Astrocyte of the cerebellum (primary cell): ENCODE measurements at regions not wholly inside any gene's neighbourhood (a gene's known extent, or its start where the extent isn't known, plus 50 kb on each side); places are given as distances from the start of the nearest gene placed in this dataset.

ENCODE experiments used
- DNase-seq: peaks from one replicate; pipeline ENCODE4 v3.0.0-alpha.2; 2011; ENCODE audit warnings: low read depth
- H3K4me3 ChIP-seq: 2 replicates; pipeline ENCODE4 v1.5.1; 2011; ENCODE audit warnings: mild to moderate bottlenecking, low read depth, low read length, moderate library complexity
- in situ Hi-C: cut with HindIII; loops from 2 replicates; pipeline ENCODE4 v1.10.0; 2017; ENCODE audit warnings: low sequenced_read_pairs
- TF ChIP-seq, protein P1 (sequence below): IDR thresholded peaks from 2 replicates; pipeline ENCODE4 v1.5.1; 2012; ENCODE audit warnings: low read length, low read depth, moderate library complexity, mild to moderate bottlenecking; ENCODE audit errors: missing control alignments

DNA sequence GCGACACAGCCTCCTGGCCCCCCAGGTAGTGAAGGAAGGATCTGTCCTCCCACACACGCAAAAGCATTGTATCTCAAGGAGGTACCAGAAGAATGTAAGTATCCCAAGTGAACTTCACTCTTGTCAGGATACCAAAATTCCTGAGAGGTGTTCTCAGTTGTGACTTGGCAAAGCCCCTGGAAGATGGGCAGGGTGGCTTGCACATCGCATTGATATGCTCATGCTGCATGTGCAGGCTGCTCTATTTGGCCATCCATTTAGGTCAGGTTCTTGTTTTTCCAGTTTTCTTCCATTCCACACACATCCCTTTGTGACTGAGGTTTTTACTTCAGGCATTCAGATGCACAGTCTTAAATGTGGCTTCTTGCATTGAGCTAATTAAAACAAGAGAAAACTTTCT lies 382.8 kb downstream of the FOXO1 start:
- no peak overlapping the region for H3K4me3 ChIP-seq
- DNase-seq, result no peak
- in situ Hi-C loops, result no loop called here
- TF ChIP-seq, protein P1, sequence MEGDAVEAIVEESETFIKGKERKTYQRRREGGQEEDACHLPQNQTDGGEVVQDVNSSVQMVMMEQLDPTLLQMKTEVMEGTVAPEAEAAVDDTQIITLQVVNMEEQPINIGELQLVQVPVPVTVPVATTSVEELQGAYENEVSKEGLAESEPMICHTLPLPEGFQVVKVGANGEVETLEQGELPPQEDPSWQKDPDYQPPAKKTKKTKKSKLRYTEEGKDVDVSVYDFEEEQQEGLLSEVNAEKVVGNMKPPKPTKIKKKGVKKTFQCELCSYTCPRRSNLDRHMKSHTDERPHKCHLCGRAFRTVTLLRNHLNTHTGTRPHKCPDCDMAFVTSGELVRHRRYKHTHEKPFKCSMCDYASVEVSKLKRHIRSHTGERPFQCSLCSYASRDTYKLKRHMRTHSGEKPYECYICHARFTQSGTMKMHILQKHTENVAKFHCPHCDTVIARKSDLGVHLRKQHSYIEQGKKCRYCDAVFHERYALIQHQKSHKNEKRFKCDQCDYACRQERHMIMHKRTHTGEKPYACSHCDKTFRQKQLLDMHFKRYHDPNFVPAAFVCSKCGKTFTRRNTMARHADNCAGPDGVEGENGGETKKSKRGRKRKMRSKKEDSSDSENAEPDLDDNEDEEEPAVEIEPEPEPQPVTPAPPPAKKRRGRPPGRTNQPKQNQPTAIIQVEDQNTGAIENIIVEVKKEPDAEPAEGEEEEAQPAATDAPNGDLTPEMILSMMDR, result no peak

DNA sequence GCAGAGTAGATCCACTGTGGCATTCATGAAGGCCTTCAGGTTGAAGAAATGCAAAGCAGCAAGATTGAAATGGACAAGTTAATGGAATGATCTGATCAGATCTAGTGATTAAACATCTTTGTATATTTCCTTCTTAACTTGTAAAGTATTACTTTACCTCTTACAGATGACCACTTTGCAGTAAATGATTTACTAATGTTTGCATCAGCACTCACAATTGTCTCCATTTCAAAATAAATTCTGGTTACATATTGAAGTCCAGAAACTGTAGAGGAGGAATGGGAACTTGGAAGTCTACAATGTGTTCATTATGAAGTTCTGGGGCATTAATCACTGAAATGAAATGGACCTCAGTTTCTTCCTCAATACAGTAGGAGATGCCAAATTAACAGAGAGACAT lies 380.8 kb downstream of the FOXO1 start:
- DNase-seq, result no peak
- in situ Hi-C loops, result no loop called here
- no peak overlapping the region for H3K4me3 ChIP-seq
- TF ChIP-seq, protein P1, result no peak

DNA sequence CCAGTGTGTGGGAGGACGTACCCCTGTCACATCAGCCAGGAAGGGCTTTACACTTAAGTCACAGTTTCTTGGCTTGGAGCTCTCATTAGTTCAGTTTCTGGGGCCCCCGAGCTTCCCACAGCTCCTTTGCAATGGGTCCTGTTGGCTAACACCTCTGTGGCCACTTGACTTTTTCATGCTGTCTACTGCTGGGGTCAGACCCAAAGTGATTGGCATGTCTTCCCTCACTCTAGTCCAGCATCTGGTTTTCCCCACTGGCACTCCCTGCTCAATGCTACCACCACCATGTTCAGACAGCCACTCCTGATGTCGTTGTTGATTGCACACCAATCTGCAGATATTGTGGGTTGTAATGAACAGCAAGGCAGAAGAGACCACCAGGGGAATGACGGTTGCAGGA lies 379.0 kb downstream of the FOXO1 start:
- H3K4me3 ChIP-seq, result no peak overlapping the region
- DNase-seq, result no peak
- in situ Hi-C loops, result no loop called here
- TF ChIP-seq, protein P1, result no peak

DNA sequence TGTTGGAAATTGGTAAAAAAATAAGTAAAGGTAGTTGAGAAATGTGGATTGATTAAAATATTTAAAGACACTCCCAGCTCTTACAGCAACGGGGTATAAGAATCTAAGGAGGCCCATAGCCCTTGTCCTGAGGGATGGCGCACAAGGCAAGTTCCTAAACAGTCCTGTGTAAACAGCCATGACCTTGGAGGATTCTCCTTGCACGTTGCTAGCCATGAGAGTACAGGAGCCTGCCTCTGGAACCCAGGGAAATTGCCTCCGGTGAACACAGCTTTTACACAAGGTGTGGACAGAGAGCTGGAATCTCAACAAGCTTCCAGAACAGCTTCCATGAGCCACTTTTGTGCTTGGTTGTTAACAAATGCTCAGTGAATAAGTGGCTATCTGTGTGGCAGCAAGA lies 378.2 kb downstream of the FOXO1 start:
- no peak for DNase-seq
- H3K4me3 ChIP-seq, result no peak overlapping the region
- TF ChIP-seq, protein P1, result no peak
- in situ Hi-C loops, result no loop called here

DNA sequence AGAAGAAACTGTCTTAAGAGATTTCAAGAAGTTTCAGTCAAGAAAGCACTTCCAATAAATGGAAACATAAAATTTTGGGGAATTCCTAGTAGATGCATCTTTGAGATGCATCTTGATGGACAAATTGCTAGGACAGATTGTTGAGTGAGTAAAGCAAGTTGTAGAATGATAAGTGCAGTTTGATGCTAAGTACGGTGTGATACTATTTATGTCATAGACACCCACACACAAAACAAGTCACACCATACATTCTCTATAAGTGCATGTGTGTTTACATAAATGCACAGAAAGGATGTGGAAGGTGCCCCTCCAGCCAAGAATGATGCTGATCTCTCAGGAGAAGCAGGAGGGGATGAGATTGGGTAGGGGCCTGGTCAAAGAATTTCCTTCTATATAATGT lies 375.7 kb downstream of the FOXO1 start:
- DNase-seq, result no peak
- H3K4me3 ChIP-seq, result no peak overlapping the region
- in situ Hi-C loops, result no loop called here
- TF ChIP-seq, protein P1, result no peak

DNA sequence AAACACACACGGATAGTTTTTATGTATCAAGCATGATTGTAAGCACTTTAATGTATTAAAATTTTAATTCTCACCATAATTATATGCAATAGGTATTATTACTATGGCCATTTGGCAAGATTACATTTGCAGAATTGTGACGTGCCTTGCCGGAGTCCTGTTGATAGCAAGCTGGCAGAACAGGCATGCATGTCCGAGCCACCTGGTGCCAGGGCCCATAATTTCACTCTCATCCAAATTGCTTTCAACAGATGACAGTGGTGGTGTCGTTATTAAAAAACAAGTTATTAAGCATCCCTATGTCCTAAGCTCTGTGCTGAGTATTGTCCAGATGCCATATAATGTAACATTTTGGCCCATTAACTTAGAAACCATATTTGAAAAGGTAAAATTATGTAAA lies 374.3 kb downstream of the FOXO1 start:
- H3K4me3 ChIP-seq, result no peak overlapping the region
- no peak for DNase-seq
- in situ Hi-C loops, result no loop called here

More for the DNA sequence above, 374.3 kb downstream of the FOXO1 start:
- TF ChIP-seq, protein P1, result no peak
